Lower leg skin (tissue), 3 donors: ENCODE measurements at regions not wholly inside any gene's neighbourhood (a gene's known extent, or its start where the extent isn't known, plus 50 kb on each side); places are given as distances from the start of the nearest gene placed in this dataset.

Experiments
- POLR2A ChIP-seq, 2 donors: fragments of 450-650 bp; IDR thresholded peaks; one replicate each; pipeline ENCODE4 v1.6.1; 2016 to 2017; ENCODE audit warnings: antibody characterized with exemption in 2 of 2, mild to moderate bottlenecking in 1 of 2, moderate library complexity in 1 of 2
- TF ChIP-seq, protein P1 (sequence below), 3 donors: fragments of 450-650 bp; IDR thresholded peaks; one replicate each; pipeline ENCODE4 v1.5.1; 2016; ENCODE audit warnings: antibody characterized with exemption in 3 of 3, mild to moderate bottlenecking in 3 of 3, moderate library complexity in 2 of 3

DNA sequence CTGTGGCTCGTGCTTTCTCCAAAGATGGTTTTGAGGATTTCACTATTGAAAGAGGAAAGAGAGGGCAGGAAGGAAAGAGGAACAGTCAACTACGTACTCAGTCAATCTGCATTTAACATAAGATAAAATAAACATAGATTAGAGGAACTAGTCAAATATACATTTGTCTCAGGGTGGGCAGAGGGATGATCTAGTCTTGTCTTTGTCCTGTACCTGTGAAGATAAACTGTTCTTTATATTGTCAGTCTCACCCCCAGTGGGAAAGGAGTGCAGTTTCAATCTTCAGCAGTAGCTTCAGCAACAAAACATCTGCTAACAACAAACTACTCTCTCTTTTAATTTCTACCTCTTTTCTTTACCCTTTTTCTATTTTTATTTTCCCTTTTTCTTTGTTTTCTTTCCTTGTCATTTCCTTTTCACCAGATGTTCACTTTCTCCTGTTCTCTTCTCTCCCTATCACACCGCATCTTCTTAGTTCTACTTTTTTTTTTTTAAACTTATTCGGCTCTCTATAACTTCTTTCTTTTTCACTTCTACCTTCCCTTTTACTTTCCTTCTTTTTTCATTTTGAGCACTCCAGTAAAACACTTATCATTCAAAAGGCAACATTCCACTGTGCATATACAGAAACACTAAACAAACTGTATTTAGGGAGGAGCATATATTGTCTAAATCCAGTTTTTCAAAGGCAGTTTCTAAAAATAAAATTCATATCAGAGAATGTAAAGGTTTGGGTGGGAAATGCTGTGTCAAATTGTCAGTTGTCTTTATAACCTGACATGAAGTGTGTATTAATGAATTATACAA lies 51.4 kb upstream of the GUCY1A1 start:
- TF ChIP-seq POLR2A (IDR thresholded peaks at IDR 0.05) = no peak
- TF ChIP-seq, protein P1, sequence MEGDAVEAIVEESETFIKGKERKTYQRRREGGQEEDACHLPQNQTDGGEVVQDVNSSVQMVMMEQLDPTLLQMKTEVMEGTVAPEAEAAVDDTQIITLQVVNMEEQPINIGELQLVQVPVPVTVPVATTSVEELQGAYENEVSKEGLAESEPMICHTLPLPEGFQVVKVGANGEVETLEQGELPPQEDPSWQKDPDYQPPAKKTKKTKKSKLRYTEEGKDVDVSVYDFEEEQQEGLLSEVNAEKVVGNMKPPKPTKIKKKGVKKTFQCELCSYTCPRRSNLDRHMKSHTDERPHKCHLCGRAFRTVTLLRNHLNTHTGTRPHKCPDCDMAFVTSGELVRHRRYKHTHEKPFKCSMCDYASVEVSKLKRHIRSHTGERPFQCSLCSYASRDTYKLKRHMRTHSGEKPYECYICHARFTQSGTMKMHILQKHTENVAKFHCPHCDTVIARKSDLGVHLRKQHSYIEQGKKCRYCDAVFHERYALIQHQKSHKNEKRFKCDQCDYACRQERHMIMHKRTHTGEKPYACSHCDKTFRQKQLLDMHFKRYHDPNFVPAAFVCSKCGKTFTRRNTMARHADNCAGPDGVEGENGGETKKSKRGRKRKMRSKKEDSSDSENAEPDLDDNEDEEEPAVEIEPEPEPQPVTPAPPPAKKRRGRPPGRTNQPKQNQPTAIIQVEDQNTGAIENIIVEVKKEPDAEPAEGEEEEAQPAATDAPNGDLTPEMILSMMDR (IDR thresholded peaks at IDR 0.05) = no peak
